ENCODE measurements at regions not wholly inside any gene's neighbourhood (a gene's known extent, or its start where the extent isn't known, plus 50 kb on each side); places are given as distances from the start of the nearest gene placed in this dataset.

GRCh38 chr2:83650898-83651297 lies 808.2 kb downstream of the SUCLG1 start:
- DNase-seq (ENCODE audit: low read depth) = no peak

DNA sequence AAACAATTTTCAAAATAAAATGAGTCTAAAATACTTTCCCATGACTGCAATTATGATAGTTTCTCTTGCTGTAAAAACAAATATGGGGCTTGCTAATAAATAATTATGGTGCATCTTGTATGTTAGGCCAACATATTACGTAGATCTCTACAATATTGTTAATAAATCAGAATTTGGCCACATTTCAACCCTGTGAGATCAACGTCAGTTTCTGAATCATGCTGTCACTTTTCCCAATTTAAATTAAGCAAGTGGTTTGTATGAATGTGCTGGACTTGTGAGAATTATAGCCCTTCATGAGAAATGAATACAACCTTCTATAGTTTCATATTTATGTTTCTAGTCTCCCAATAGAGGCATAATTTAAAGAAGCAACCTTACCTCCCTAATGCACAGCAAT lies 808.9 kb downstream of the SUCLG1 start:
- DNase-seq (ENCODE audit: low read depth) = no peak

DNA sequence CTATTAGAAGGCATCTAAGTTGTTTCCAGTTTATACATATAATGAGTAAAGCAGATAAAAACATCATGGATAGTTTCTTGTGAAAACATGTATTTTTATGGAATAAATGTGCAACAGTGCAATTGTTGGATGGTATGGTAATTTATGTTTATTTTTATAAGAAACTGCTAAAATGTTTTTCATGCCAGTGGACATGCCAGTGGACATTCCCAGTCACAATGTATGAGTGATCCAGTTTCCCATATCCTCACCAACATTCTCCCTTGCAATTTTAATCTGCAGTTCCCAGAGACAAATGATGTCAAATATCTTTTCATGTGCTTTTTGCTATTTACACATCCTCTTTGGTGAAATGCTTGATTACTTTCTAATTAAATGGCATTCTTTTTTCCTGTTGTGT lies 818.6 kb downstream of the SUCLG1 start:
- DNase-seq (ENCODE audit: low read depth) = no peak

DNA sequence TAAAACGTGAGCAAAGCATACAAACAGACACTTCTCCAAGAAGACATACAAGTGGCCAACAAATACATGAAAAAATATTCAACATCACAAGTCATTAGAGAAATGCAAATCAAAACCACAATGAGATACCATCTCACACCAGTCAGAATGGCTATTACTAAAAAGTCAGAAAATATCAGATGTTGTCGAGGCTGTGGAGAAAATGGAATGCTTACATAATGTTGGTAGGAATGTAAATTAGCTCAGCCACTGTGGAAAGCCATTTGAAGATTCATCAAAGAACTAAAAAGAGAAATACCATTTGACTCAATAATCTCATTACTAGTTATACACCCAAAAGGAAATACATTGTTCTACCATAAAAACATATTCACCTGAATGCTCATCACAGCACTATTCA lies 825.7 kb downstream of the SUCLG1 start:
- DNase-seq (ENCODE audit: low read depth) = no peak

DNA sequence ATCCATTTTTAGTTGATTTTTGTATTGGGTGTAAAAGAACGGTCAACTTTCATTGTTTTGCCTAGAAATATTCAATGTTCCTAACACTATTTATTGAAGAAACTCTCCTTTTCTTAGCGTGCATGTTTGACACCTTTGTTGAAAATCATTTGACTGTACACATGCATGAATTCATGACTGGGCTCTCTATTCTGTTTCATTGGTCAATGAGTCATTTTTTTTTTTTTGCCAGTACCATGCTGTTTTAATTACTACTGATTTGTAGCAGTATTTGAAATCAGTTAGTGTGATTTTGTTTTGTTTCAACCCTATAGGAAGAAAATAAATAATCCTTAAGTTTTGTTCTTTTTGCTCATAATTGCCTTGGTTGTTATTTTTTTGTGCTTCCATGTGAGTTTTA lies 828.7 kb downstream of the SUCLG1 start:
- DNase-seq (ENCODE audit: low read depth) = no peak

DNA sequence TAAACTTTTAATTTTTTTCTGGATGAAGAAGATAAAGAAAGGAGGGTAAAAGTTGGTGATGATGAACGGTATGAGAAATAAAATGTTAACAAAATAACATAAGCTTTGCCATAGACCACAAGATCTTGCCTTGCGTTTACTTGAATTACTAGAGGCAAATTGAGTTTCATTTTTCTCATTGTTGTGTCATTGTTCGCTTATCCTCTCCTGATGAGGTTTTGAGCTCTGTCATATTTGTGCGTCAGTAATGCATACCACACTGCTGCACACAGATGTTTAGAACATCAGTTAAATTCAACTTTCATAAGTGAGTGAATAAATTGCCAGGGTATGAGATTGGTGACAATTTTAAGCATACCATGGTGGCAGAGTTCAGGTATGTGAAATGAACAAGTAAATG lies 843.6 kb downstream of the SUCLG1 start:
- DNase-seq (ENCODE audit: low read depth) = no peak

DNA sequence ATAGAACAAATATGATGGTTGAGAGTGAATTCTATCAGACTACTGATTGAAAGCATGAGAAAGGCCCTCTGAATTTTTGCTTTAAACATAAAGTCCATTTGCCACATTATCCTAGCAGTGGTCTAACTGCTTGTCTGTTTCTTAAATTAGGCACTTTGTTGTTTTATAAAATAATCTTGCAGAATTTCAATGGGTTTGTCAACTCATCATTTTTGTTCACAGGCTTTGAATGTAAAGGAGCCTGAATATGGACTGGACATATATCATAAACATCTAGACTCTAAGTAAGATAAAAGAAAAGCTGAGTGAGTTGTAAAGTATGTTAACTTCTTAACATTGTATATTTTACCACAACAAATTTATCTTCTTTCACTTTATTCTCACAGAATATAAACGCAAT lies 845.9 kb downstream of the SUCLG1 start:
- no peak for DNase-seq (ENCODE audit: low read depth)

GRCh38 chr2:83602753-83603152 lies 856.3 kb downstream of the SUCLG1 start:
- DNase-seq (ENCODE audit: low read depth) = no peak

- no peak for DNase-seq (ENCODE audit: low read depth)
These were observed 862.3 kb downstream of the SUCLG1 start for GRCh38 chr2:83596592-83597282.

DNA sequence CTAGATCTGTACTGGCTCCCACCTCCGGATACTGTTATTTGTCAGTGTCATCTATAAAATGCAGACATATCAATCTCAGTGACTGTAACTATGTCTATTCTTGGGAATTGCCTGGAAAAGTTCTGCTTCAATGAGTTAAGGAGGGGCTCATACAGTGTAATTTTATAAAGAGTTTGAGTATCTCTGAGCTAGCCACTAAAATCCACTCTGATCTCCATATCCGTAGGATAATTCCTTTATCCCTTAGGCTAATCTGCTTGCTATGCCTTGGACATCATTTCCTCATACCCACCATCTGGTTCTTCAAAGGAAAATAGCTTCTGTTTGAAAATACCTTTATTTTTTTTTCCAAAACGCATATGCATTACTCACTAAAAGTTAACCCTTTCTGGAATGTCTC lies 863.2 kb downstream of the SUCLG1 start:
- DNase-seq (ENCODE audit: low read depth) = no peak

GRCh38 chr2:83595121-83595690 lies 863.9 kb downstream of the SUCLG1 start:
- DNase-seq (ENCODE audit: low read depth) = peak; percentile 42

- DNase-seq (ENCODE audit: low read depth) = no peak
These were observed 864.6 kb downstream of the SUCLG1 start for GRCh38 chr2:83594241-83595120.

DNA sequence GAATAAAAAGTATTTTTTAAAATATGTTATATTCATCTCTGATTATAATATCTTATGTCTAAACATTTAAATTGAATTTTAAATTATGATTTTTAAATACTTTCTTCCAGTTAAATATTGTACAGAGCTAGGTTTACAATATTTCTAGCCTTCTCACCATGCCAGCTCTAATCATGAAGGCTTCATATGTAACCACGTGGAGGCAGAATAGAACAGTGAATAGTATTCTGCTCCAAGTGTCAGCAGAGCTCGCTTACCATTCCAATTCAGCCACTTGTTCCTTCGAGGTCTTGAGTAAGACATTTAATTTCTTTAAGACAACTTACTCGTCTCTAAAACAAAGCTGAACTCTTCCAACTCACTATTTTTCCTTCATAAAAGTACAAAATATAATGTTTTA lies 871.8 kb downstream of the SUCLG1 start:
- DNase-seq (ENCODE audit: low read depth) = no peak

DNA sequence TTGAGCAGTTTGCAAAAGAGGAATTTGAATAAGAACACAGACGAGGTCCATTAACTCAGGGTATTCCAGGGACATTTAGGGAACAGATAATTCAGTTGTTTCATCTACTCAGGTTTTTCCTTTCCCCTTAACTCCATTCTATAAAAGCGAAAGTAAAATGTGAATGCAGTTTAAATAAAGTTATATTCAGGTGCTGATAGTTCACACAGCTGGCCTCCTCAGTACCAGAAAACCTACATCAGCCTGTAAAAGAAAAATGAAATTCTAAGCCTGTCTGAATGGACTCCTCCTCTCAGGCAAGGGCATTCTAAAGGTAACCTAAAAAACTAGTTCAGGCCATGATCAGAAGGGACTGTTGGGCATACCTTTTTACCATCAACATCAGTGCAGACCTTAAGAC lies 873.8 kb downstream of the SUCLG1 start:
- no peak for DNase-seq (ENCODE audit: low read depth)

DNA sequence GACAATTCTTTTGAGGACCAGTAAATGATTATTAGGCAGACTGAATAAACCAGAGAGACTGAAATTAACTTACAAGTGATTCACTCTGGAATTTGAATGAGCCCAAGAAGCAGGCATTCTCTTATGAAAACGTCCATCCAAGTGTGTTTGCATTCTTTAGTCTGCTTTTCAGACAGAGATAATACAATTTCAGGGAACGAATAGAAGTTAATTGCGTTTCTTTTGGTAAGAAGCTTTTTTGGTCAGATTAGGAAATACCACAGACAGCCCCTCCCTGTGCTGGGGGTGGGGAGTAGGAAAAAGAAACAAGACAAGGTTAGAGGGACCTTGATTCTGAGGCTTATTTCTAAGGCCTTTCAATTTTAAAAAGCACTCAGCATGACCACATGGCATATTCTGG lies 874.4 kb downstream of the SUCLG1 start:
- DNase-seq (ENCODE audit: low read depth) = no peak

DNA sequence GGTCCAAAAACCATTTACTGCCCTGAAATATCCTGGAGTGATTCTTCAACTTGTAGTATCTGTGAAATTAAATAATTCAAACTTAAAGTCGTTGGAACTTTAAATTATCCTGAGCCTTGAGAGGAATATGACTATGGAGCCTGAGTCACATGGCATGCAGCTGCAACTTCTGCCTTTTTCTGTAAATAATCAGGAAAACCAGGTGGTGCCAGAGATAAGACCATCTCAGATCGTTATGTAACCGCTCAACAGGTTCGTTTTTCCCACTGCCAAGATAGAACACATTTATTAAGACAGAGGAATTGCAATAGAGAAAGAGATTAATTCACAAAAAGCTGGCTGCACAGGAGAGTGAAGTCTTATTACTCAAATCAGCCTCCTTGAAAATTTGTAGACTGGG lies 876.5 kb downstream of the SUCLG1 start:
- no peak for DNase-seq (ENCODE audit: low read depth)

- DNase-seq (ENCODE audit: low read depth) = no peak
These were observed 879.6 kb downstream of the SUCLG1 start for GRCh38 chr2:83579507-83579906.

- peak; percentile 62 for DNase-seq (ENCODE audit: low read depth)
These were observed 880.7 kb downstream of the SUCLG1 start for GRCh38 chr2:83578405-83578804.

GRCh38 chr2:83574614-83575013 lies 884.5 kb downstream of the SUCLG1 start:
- no peak for DNase-seq (ENCODE audit: low read depth)

GRCh38 chr2:83573060-83573459 lies 886.0 kb downstream of the SUCLG1 start:
- no peak for DNase-seq (ENCODE audit: low read depth)

GRCh38 chr2:83572400-83572799 lies 886.7 kb downstream of the SUCLG1 start:
- no peak for DNase-seq (ENCODE audit: low read depth)

- no peak for DNase-seq (ENCODE audit: low read depth)
These were observed 891.5 kb downstream of the SUCLG1 start for GRCh38 chr2:83567551-83567950.

- no peak for DNase-seq (ENCODE audit: low read depth)
These were observed 893.5 kb downstream of the SUCLG1 start for GRCh38 chr2:83565626-83566025.
